H9 (cell line): ENCODE measurements at regions not wholly inside any gene's neighbourhood (a gene's known extent, or its start where the extent isn't known, plus 50 kb on each side); places are given as distances from the start of the nearest gene placed in this dataset.
A peak's percentile ranks its signal among the peaks of the same experiment; 100 is the strongest.

ENCODE experiments used
- DNase-seq: peaks from one replicate; pipeline ENCODE4 v3.0.0-alpha.2; 2017
- H2AFZ ChIP-seq: one replicate; pipeline ENCODE4 v1.6.1; 2013; ENCODE audit warnings: mild to moderate bottlenecking, low read length, control low read depth, moderate library complexity
- H2AK5ac ChIP-seq: 2 replicates; pipeline ENCODE4 v1.6.1; 2013; ENCODE audit warnings: low read length, control low read depth, mixed read lengths; ENCODE audit not compliant: insufficient read length
- H2BK120ac ChIP-seq: one replicate; pipeline ENCODE4 v1.6.1; 2013; ENCODE audit warnings: low read depth, mild to moderate bottlenecking, low read length, control low read depth, inconsistent platforms; ENCODE audit not compliant: poor library complexity, severe bottlenecking
- H2BK12ac ChIP-seq: 2 replicates; pipeline ENCODE4 v1.6.1; 2013; ENCODE audit warnings: low read length, control low read depth, mixed read lengths, low read depth; ENCODE audit not compliant: insufficient read length
- H2BK15ac ChIP-seq: 2 replicates; pipeline ENCODE4 v1.6.1; 2013; ENCODE audit warnings: low read depth, low read length, control low read depth
- H2BK20ac ChIP-seq: one replicate; pipeline ENCODE4 v1.6.1; 2013; ENCODE audit warnings: low read depth, mild to moderate bottlenecking, low read length, control low read depth, inconsistent platforms; ENCODE audit not compliant: poor library complexity, severe bottlenecking
- H2BK5ac ChIP-seq: 2 replicates; pipeline ENCODE4 v1.6.1; 2013; ENCODE audit warnings: low read length, control low read depth, mixed read lengths; ENCODE audit not compliant: insufficient read length
- H3K14ac ChIP-seq: 2 replicates; pipeline ENCODE4 v1.6.1; 2013; ENCODE audit warnings: low read length, control low read depth; ENCODE audit not compliant: insufficient read depth
- H3K18ac ChIP-seq: 2 replicates; pipeline ENCODE4 v1.6.1; 2013; ENCODE audit warnings: low read depth, mild to moderate bottlenecking, mixed read lengths, low read length, control low read depth; ENCODE audit not compliant: insufficient read length
- H3K23ac ChIP-seq: 2 replicates; pipeline ENCODE4 v1.6.1; 2013; ENCODE audit warnings: low read length, control low read depth, mixed read lengths, low read depth; ENCODE audit not compliant: insufficient read length
- H3K23me2 ChIP-seq: 2 replicates; pipeline ENCODE4 v1.6.1; 2013; ENCODE audit warnings: low read depth, mild to moderate bottlenecking, mixed read lengths, low read length, control low read depth; ENCODE audit not compliant: insufficient read length, poor library complexity, severe bottlenecking
- H3K27ac ChIP-seq: 2 replicates; pipeline ENCODE4 v1.5.1; 2013; ENCODE audit warnings: low read length, control low read depth, mixed read lengths, low read depth; ENCODE audit not compliant: insufficient read length
- H3K27me3 ChIP-seq: 2 replicates; pipeline ENCODE4 v1.6.1; 2013; ENCODE audit warnings: low read length, control low read depth, inconsistent platforms; ENCODE audit not compliant: insufficient read depth
- H3K4ac ChIP-seq: 2 replicates; pipeline ENCODE4 v1.6.1; 2013; ENCODE audit warnings: low read depth, mild to moderate bottlenecking, control low read depth, inconsistent platforms, low read length, moderate library complexity
- H3K4me1 ChIP-seq: 2 replicates; pipeline ENCODE4 v1.6.1; 2013; ENCODE audit warnings: low read length, control low read depth, inconsistent platforms; ENCODE audit not compliant: insufficient read depth
- H3K4me2 ChIP-seq: 2 replicates; pipeline ENCODE4 v1.6.1; 2013; ENCODE audit warnings: low read length, control low read depth, mixed read lengths; ENCODE audit not compliant: insufficient read length, insufficient read depth
- H3K56ac ChIP-seq: 2 replicates; pipeline ENCODE4 v1.6.1; 2013; ENCODE audit warnings: low read depth, mild to moderate bottlenecking, mixed read lengths, low read length, control low read depth; ENCODE audit not compliant: insufficient read length
- H3K79me1 ChIP-seq: 2 replicates; pipeline ENCODE4 v1.6.1; 2013; ENCODE audit warnings: low read depth, mild to moderate bottlenecking, moderate library complexity, low read length, control low read depth, inconsistent platforms; ENCODE audit not compliant: insufficient read depth, poor library complexity, severe bottlenecking
- H3K79me2 ChIP-seq: 2 replicates; pipeline ENCODE4 v1.6.1; 2013; ENCODE audit warnings: low read length, control low read depth, inconsistent platforms; ENCODE audit not compliant: insufficient read depth
- H3K9ac ChIP-seq: 2 replicates; pipeline ENCODE4 v1.6.1; 2013; ENCODE audit warnings: low read length, control low read depth, mixed read lengths; ENCODE audit not compliant: insufficient read length; ENCODE audit errors: extremely low read depth
- H3K9me3 ChIP-seq: one replicate; pipeline ENCODE4 v1.6.1; 2013; ENCODE audit warnings: low read depth, low read length, inconsistent platforms; ENCODE audit not compliant: control insufficient read depth
- H3T11ph ChIP-seq: one replicate; pipeline ENCODE4 v1.6.1; 2013; ENCODE audit warnings: mild to moderate bottlenecking, low read length, control low read depth, inconsistent platforms
- H4K20me1 ChIP-seq: one replicate; pipeline ENCODE4 v1.6.1; 2013; ENCODE audit not compliant: control insufficient read depth, insufficient read length, insufficient read depth
- H4K5ac ChIP-seq: 2 replicates; pipeline ENCODE4 v1.6.1; 2013; ENCODE audit warnings: low read depth, mild to moderate bottlenecking, mixed read lengths, low read length, control low read depth; ENCODE audit not compliant: insufficient read length
- H4K8ac ChIP-seq: replicated peaks from 2 replicates; pipeline ENCODE4 v1.6.1; 2013; ENCODE audit warnings: low read length, control low read depth, mixed read lengths, low read depth; ENCODE audit not compliant: insufficient read length
- H4K91ac ChIP-seq: 2 replicates; pipeline ENCODE4 v1.6.1; 2013; ENCODE audit warnings: low read depth, mild to moderate bottlenecking, moderate library complexity, mixed read lengths, low read length, control low read depth; ENCODE audit not compliant: insufficient read length
- H3K27ac Mint-ChIP-seq, 3 experiments: 2 replicates in 2 of 3; 3 replicates in 1 of 3; pipeline ENCODE4 v1.8.0; 2020 to 2021; ENCODE audit warnings: mixed read lengths in 3 of 3, mild to moderate bottlenecking in 1 of 3, moderate library complexity in 1 of 3
- H3K27me3 Mint-ChIP-seq: 2 replicates; pipeline ENCODE4 v1.8.0; 2021; ENCODE audit warnings: low read depth, mild to moderate bottlenecking, moderate library complexity, mixed read lengths
- H3K36me3 Mint-ChIP-seq, 3 experiments: 2 replicates in 2 of 3; 3 replicates in 1 of 3; pipeline ENCODE4 v1.8.0; 2020 to 2021; ENCODE audit warnings: low read depth in 3 of 3, mixed read lengths in 3 of 3; ENCODE audit not compliant: insufficient read depth in 1 of 3
- H3K4me1 Mint-ChIP-seq, 2 experiments: 2 replicates each; pipeline ENCODE4 v1.8.0; 2020; ENCODE audit warnings: mixed read lengths in 2 of 2
- H3K4me3 Mint-ChIP-seq, 2 experiments: 2 replicates in 1 of 2; 3 replicates in 1 of 2; pipeline ENCODE4 v1.8.0; 2020 to 2021; ENCODE audit warnings: mild to moderate bottlenecking in 2 of 2, mixed read lengths in 2 of 2, moderate library complexity in 1 of 2
- H3K9me3 Mint-ChIP-seq, 2 experiments: 2 replicates in 1 of 2; 3 replicates in 1 of 2; pipeline ENCODE4 v1.8.0; 2020; ENCODE audit warnings: mild to moderate bottlenecking in 2 of 2, mixed read lengths in 2 of 2, moderate library complexity in 1 of 2
- WGBS: extraction: QIAGEN DNeasy Blood & Tissue Kit; methylation state at CpG from one replicate; pipeline ENCODE4 v1.1.7; 2013; ENCODE audit warnings: missing lambda C conversion rate, low lambda C conversion rate, mixed read lengths; ENCODE audit not compliant: insufficient read length; ENCODE audit errors: extremely low coverage; 5-methylcytosine and 5-hydroxymethylcytosine counted together
- TF ChIP-seq, protein P1 (sequence below): fragments of 200-600 bp; sonication (generic); conservative IDR thresholded peaks from 3 replicates; pipeline ENCODE4 v1.8.0; 2021; ENCODE audit warnings: antibody characterized with exemption, mild to moderate bottlenecking

- H3K27me3 Mint-ChIP-seq: no peaks in the 10 kb centered on the region
- H2BK120ac ChIP-seq: no peak overlapping the region
- H3K14ac ChIP-seq: no peak overlapping the region
- H4K8ac ChIP-seq: no peak overlapping the region
- H3K36me3 Mint-ChIP-seq: peaks cover 0 to 26% (median 12%) of the 10 kb centered on the region in 3 experiments; a peak in 5 of 7 replicates
- no peak overlapping the region for H2AFZ ChIP-seq
- no peaks in the 10 kb centered on the region for H3K79me1 ChIP-seq
- H2AK5ac ChIP-seq: no peak overlapping the region
- H2BK15ac ChIP-seq: no peak overlapping the region
- no peak overlapping the region for H3T11ph ChIP-seq
- no peak overlapping the region for H2BK20ac ChIP-seq
- H3K23ac ChIP-seq: no peak overlapping the region
- H2BK5ac ChIP-seq: no peak overlapping the region
- no peak for DNase-seq
- peak overlapping the region in 1 of 3 experiments; percentile 21; a peak in 1 of 7 replicates for H3K27ac Mint-ChIP-seq
- H3K4me3 Mint-ChIP-seq: no peak overlapping the region
- H3K9me3 ChIP-seq: no peaks in the 10 kb centered on the region
- H4K91ac ChIP-seq: no peak overlapping the region
- no peak overlapping the region for H3K9ac ChIP-seq
- H3K4ac ChIP-seq: no peak overlapping the region
- peaks cover 2% of the 10 kb centered on the region; the same call in 1 of the 2 replicates for H3K4me1 ChIP-seq
- no CpG with 5 or more reads among the region's 1 CpG for WGBS
- peaks cover 33 to 42% of the 10 kb centered on the region in 2 experiments for H3K4me1 Mint-ChIP-seq
- H3K27me3 ChIP-seq: no peaks in the 10 kb centered on the region
- H2BK12ac ChIP-seq: no peak overlapping the region
- H3K27ac ChIP-seq: no peak overlapping the region
- H3K4me2 ChIP-seq: no peak overlapping the region
- no peak overlapping the region for H3K18ac ChIP-seq
- peaks cover 11 to 20% of the 10 kb centered on the region in 2 experiments for H3K9me3 Mint-ChIP-seq
- H4K5ac ChIP-seq: no peak overlapping the region
- no peak overlapping the region for H3K56ac ChIP-seq
- H3K23me2 ChIP-seq: no peaks in the 10 kb centered on the region
- H3K79me2 ChIP-seq: no peaks in the 10 kb centered on the region
- TF ChIP-seq, protein P1, sequence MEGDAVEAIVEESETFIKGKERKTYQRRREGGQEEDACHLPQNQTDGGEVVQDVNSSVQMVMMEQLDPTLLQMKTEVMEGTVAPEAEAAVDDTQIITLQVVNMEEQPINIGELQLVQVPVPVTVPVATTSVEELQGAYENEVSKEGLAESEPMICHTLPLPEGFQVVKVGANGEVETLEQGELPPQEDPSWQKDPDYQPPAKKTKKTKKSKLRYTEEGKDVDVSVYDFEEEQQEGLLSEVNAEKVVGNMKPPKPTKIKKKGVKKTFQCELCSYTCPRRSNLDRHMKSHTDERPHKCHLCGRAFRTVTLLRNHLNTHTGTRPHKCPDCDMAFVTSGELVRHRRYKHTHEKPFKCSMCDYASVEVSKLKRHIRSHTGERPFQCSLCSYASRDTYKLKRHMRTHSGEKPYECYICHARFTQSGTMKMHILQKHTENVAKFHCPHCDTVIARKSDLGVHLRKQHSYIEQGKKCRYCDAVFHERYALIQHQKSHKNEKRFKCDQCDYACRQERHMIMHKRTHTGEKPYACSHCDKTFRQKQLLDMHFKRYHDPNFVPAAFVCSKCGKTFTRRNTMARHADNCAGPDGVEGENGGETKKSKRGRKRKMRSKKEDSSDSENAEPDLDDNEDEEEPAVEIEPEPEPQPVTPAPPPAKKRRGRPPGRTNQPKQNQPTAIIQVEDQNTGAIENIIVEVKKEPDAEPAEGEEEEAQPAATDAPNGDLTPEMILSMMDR: no peak
- no peaks in the 10 kb centered on the region for H4K20me1 ChIP-seq
Observed at GRCh38 chr12:18859400-18859799, 121.5 kb downstream of the CAPZA3 start.
